Sigmoid colon (tissue), 6 donors: ENCODE measurements at regions not wholly inside any gene's neighbourhood (a gene's known extent, or its start where the extent isn't known, plus 50 kb on each side); places are given as distances from the start of the nearest gene placed in this dataset.

Experiments
- DNase-seq: peaks from one replicate; pipeline ENCODE4 v3.0.0-alpha.2; 2019
- H3K27ac ChIP-seq, 4 donors: fragments of 200-600 bp; sonication (generic); one replicate each; pipeline ENCODE4 v1.5.1; 2016 to 2019; ENCODE audit warnings: mild to moderate bottlenecking in 1 of 4
- H3K27me3 ChIP-seq, 3 donors: fragments of 200-600 bp; sonication (generic); one replicate each; pipeline ENCODE4 v1.5.1; 2019; ENCODE audit warnings: mild to moderate bottlenecking in 1 of 3
- H3K36me3 ChIP-seq, 4 donors: fragments of 200-600 bp; sonication (generic); one replicate each; pipeline ENCODE4 v1.5.1; 2016 to 2019
- H3K4me1 ChIP-seq, 4 donors: fragments of 200-600 bp; sonication (generic); one replicate each; pipeline ENCODE4 v1.5.1; 2017 to 2019
- H3K4me3 ChIP-seq, 4 donors: fragments of 200-600 bp; sonication (generic); one replicate each; pipeline ENCODE4 v1.5.1; 2017 to 2019; ENCODE audit warnings: mild to moderate bottlenecking in 2 of 4, moderate library complexity in 1 of 4
- H3K9me3 ChIP-seq, 4 donors: fragments of 200-600 bp in 3 of 4; sonication (generic) in 3 of 4; one replicate each; pipeline versions ENCODE4 v1.5.1 to v1.6.1; 2013 to 2019
- CTCF ChIP-seq, 4 experiments: fragments of 450-650 bp in 3 of 4; fragments of 200-600 bp in 1 of 4; IDR thresholded peaks; one replicate each; pipeline ENCODE4 v1.5.1; 2016 to 2019; ENCODE audit warnings: antibody characterized with exemption in 4 of 4, mild to moderate bottlenecking in 3 of 4, moderate library complexity in 2 of 4
- EP300 ChIP-seq, 4 donors: sonication (generic); formaldehyde crosslinking; IDR thresholded peaks; one replicate each; pipeline ENCODE4 v1.6.1; 2017; ENCODE audit warnings: antibody characterized with exemption in 4 of 4
- POLR2A ChIP-seq, 2 donors: fragments of 450-650 bp; IDR thresholded peaks; one replicate each; pipeline ENCODE4 v1.6.1; 2016; ENCODE audit warnings: antibody characterized with exemption in 2 of 2, mild to moderate bottlenecking in 2 of 2, moderate library complexity in 2 of 2
- POLR2AphosphoS5 ChIP-seq, 4 donors: sonication (generic); formaldehyde crosslinking; IDR thresholded peaks; one replicate each; pipeline ENCODE4 v1.6.1; 2017; ENCODE audit warnings: antibody characterized with exemption in 4 of 4
- WGBS, 2 donors: extraction: QIAGEN DNeasy Blood & Tissue Kit; methylation state at CpG; one replicate each; pipeline ENCODE4 v1.1.7; 2013; 5-methylcytosine and 5-hydroxymethylcytosine counted together
- intact Hi-C: fragments of 100-400 bp; cut with DNase I; formaldehyde crosslinking; loops from one replicate; pipeline ENCODE4 v1.15.1; 2023
- donor health status: healthy with polysubstance abuse.
- donor health status: healthy.

GRCh38 chr5:142532781-142533176 is 153.1 kb downstream of the FGF1 start:
- Histone ChIP-seq H3K36me3 (no peaks in the 10 kb centered on the region), H3K4me1 (no peaks in the 10 kb centered on the region), H3K27ac (no peak overlapping the region), H3K27me3 (no peaks in the 10 kb centered on the region), H3K9me3 (peaks cover 0 to 8% (median 0%) of the 10 kb centered on the region in 4 donors), H3K4me3 (no peak overlapping the region)
- no peak for DNase-seq
- intact Hi-C loops = no loop called here
- TF ChIP-seq POLR2A (IDR thresholded peaks at IDR 0.05) (no peak), CTCF (IDR thresholded peaks at IDR 0.05) (no peak), EP300 (IDR thresholded peaks at IDR 0.05) (no peak), POLR2AphosphoS5 (IDR thresholded peaks at IDR 0.05) (no peak)
- WGBS, 2 donors = 89 to 93% methylated on average over 4 of the region's 4 CpGs

DNA sequence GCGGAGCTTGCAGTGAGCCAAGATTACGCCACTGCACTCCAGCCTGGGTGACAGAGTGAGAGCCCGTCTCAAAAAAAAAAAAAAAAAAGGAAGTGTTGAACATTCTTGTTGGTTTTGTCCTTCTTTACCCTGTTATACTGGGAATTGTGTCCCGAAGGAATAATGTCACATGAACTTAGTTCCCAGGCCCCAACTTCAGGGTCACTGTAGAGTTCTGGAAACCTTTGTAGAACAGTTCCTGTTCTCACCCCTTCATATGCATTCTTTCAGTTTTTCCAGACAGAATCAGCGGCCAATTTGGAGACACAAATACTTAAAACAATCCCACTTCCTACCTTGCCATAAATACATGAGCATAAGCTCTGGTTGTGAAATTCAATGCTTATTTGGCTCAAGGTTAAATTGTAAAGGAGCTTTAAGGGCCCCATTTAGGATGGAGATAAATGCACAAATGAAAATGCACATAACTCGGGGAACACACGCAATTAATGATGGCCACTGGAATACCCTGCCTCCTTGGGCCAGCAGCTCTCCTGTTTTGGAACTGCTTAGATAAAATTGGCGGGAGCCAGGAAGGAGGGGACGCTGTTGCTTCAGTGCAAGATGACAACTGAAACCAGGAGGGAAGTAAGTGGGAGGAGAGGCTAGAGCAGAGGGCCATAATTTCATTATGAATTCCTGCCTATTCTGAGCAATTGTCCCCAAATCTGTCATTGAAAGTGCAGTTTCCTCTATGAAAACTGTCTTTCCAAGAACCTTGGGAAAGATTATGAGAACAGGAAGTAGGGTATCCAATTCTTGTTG is 153.7 kb downstream of the FGF1 start:
- intact Hi-C loops = no loop called here
- H3K4me3 ChIP-seq = no peak overlapping the region
- no peak for TF ChIP-seq POLR2A (IDR thresholded peaks at IDR 0.05)
- H3K36me3 ChIP-seq = no peaks in the 10 kb centered on the region
- peaks cover 0 to 8% (median 0%) of the 10 kb centered on the region in 4 donors for H3K9me3 ChIP-seq
- no peak overlapping the region for H3K27ac ChIP-seq
- no peak for DNase-seq
- no peaks in the 10 kb centered on the region for H3K27me3 ChIP-seq
- 83 to 91% methylated on average over 9 of the region's 9 CpGs for WGBS, 2 donors
- no peaks in the 10 kb centered on the region for H3K4me1 ChIP-seq

DNA sequence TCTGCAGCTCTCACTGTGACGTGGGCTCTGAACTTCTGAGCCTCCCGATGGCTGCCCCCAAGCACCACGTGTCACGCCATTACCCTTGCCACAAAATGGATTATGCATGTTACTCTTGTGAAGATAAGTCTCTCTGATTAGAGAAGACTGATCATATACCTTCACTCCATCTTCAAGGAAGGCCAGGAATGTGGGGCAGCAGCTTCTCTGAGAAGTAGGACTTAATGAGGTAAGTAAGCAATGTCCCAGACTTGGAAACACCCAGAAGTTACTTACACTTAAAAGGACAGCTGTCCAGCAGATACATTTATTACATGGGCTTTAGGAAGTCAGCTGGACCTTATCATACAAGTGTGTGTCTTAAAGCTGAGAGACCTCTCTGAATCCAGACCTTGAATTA is 155.0 kb downstream of the FGF1 start:
- Histone ChIP-seq H3K27ac (no peak overlapping the region), H3K9me3 (peaks cover 0 to 8% (median 0%) of the 10 kb centered on the region in 4 donors), H3K27me3 (no peaks in the 10 kb centered on the region), H3K4me3 (no peak overlapping the region), H3K4me1 (no peaks in the 10 kb centered on the region), H3K36me3 (no peaks in the 10 kb centered on the region)
- no peak for DNase-seq
- TF ChIP-seq EP300 (IDR thresholded peaks at IDR 0.05) (no peak), CTCF (IDR thresholded peaks at IDR 0.05) (no peak), POLR2A (IDR thresholded peaks at IDR 0.05) (no peak), POLR2AphosphoS5 (IDR thresholded peaks at IDR 0.05) (no peak)
- intact Hi-C loops = no loop called here
- WGBS, 2 donors = 93 to 98% methylated on average over 4 of the region's 4 CpGs

- WGBS, 2 donors = 85 to 89% methylated on average over 4 of the region's 4 CpGs
- H3K36me3 ChIP-seq = no peaks in the 10 kb centered on the region
- intact Hi-C loops = no loop called here
- H3K27ac ChIP-seq = no peak overlapping the region
- no peak for TF ChIP-seq EP300 (IDR thresholded peaks at IDR 0.05)
- H3K27me3 ChIP-seq = no peaks in the 10 kb centered on the region
- no peak for DNase-seq
- H3K9me3 ChIP-seq = peaks cover 0 to under 1% (median 0%) of the 10 kb centered on the region in 4 donors
- H3K4me1 ChIP-seq = no peaks in the 10 kb centered on the region
- H3K4me3 ChIP-seq = no peak overlapping the region
Measured at GRCh38 chr5:142529626-142530278, 156.1 kb downstream of the FGF1 start.

DNA sequence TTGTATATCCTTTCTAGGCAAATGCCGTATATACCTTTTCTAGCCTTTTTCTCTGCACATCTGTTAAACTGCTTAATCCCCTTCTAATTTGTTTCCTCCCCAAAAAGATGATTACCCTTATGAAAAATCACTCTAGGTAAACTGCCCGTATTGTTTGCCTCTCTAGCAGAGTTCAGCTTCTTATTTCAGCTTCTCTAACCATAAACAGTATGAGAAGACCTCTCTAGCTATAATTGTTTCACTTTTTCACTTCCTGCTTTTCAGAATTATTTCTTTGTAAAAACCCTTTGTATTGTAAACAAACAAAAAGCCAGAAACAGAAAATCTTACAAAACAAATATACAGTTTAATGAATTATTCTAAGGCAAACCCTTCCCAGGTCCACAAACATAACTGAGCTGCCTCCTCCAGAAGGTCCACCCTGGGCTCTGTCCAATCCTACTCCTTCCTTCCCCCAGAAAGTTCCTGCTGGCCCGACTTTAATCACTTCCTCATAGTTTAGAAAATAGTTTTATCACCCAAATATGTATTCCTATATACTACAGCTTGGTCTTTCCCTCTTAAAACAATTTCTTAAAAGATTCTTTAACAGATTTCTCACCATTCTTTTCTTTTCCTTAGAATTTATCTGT is 158.1 kb downstream of the FGF1 start:
- intact Hi-C loops = no loop called here
- TF ChIP-seq CTCF (IDR thresholded peaks at IDR 0.05) (no peak), EP300 (IDR thresholded peaks at IDR 0.05) (no peak), POLR2A (IDR thresholded peaks at IDR 0.05) (no peak), POLR2AphosphoS5 (IDR thresholded peaks at IDR 0.05) (no peak)

More for the DNA sequence above, 158.1 kb downstream of the FGF1 start:
- no peak for DNase-seq
- no peaks in the 10 kb centered on the region for H3K27me3 ChIP-seq
- H3K27ac ChIP-seq = no peak overlapping the region
- no peaks in the 10 kb centered on the region for H3K36me3 ChIP-seq
- WGBS, 2 donors = 38 to 46% methylated on average over 3 of the region's 3 CpGs
- no peaks in the 10 kb centered on the region for H3K9me3 ChIP-seq
- no peaks in the 10 kb centered on the region for H3K4me1 ChIP-seq
- H3K4me3 ChIP-seq = no peak overlapping the region
